GM12865 (cell line): ENCODE measurements at regions not wholly inside any gene's neighbourhood (a gene's known extent, or its start where the extent isn't known, plus 50 kb on each side); places are given as distances from the start of the nearest gene placed in this dataset.
A peak's percentile ranks its signal among the peaks of the same experiment; 100 is the strongest.

Source experiments
- DNase-seq: peaks from one replicate; pipeline ENCODE4 v3.0.0; 2010; ENCODE audit warnings: low read depth
- H3K4me3 ChIP-seq: 2 replicates; pipeline ENCODE4 v1.5.1; 2011; ENCODE audit warnings: mild to moderate bottlenecking, low read depth, low read length, control low read depth
- TF ChIP-seq, protein P1 (sequence below): IDR thresholded peaks from 2 replicates; pipeline ENCODE4 v1.5.1; 2011; ENCODE audit warnings: low read length, control low read depth, low read depth, inconsistent platforms; ENCODE audit not compliant: insufficient read depth; ENCODE audit errors: missing control alignments

DNA sequence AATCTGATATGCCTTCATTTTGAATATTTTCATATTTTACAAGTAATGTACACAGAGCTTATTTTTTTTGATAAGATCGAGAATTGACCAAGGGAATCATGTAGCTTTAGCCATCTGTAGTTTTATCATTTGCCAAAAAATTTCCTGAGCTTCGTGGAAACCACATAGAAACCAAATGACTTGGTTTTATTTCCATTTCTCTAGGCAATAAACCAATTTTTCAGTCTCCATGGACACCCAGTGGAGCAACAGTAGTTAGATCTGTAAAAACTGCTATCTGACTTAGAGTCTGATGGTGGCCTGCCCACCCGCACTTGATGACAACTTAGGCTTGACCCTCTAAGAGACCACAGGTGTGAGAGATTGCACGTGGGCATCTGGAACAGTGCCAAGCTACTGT is 127.8 kb upstream of the CDK6 start:
- TF ChIP-seq, protein P1, sequence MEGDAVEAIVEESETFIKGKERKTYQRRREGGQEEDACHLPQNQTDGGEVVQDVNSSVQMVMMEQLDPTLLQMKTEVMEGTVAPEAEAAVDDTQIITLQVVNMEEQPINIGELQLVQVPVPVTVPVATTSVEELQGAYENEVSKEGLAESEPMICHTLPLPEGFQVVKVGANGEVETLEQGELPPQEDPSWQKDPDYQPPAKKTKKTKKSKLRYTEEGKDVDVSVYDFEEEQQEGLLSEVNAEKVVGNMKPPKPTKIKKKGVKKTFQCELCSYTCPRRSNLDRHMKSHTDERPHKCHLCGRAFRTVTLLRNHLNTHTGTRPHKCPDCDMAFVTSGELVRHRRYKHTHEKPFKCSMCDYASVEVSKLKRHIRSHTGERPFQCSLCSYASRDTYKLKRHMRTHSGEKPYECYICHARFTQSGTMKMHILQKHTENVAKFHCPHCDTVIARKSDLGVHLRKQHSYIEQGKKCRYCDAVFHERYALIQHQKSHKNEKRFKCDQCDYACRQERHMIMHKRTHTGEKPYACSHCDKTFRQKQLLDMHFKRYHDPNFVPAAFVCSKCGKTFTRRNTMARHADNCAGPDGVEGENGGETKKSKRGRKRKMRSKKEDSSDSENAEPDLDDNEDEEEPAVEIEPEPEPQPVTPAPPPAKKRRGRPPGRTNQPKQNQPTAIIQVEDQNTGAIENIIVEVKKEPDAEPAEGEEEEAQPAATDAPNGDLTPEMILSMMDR, result no peak
- no peak overlapping the region for H3K4me3 ChIP-seq
- DNase-seq, result no peak

DNA sequence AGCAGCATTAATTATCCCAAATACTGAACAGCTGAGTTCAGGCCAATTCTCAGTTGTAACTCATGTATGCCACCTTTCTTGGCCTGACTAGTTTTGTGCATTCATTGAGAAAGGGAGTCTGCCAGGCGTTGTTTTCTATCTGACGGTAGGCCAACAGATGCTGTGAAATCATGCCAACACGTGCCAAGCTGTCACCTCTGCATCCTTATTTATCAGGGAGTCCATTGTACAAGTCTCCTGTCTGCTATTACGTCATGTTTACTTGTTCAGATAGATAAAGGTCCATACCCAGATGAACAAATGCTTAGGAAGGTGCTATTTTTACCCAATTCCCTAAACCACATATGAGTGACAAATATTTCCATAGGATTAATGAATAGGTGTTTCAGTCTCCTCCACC is 127.2 kb upstream of the CDK6 start:
- no peak for DNase-seq
- H3K4me3 ChIP-seq, result no peak overlapping the region
- TF ChIP-seq, protein P1, result no peak

DNA sequence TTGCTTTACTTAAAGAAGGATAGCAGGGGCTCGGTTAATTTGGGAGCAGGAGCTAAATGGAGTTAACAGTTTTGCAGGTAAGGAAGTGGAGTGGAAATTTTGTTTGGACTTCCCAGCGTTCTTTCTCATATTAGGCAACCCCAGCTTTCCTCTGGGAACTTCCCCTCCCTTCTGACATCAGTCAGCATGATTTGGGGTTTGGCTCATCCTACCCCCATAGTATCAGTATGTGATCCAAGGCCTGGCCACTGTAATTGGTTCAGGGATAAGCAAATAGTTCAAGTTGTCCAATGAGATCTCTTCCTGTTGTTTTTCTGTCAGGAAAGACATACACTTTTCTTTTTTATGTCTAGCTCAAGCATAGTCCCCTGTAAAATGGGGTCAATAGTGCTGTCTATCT is 125.6 kb upstream of the CDK6 start:
- no peak overlapping the region for H3K4me3 ChIP-seq
- TF ChIP-seq, protein P1, result no peak
- DNase-seq, result no peak

DNA sequence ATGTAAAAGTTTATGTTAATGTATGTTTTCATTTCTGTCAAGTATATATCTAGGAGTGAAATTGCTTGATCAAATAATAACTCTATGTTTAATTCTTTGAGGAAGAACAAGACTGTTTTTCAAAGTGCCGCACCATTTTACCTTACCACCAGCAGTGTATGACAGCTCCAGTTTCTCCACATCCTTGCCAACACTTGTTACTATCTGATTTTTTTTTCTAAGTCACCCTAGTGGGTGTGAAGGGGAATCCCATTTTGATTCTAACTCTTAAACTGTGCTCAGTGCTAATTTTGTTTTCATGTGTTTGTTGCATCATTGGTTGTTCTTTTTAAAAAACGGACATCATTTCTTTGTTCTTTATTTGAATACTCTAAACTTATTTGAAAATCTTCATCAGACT is 120.2 kb upstream of the CDK6 start:
- no peak for DNase-seq
- TF ChIP-seq, protein P1, result no peak
- no peak overlapping the region for H3K4me3 ChIP-seq

DNA sequence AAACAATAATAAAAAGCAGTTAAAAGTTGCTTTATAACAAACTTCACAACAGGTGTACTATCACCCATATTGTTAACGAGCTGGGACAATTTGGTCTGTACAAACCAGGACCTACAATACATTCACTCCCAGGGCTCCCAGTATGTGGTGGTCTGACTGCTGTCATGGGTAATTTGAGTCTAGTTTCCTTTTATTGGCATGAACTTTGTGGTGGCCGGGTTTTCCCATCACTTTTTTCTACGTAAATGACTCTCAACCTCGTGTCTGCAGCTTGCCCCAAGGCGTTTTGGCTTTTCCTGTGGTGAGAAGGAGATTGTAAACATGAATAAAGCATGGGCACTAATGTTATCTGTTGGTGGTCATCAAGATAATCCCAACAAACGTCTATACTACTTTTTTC is 118.7 kb upstream of the CDK6 start:
- peak; percentile 50 for DNase-seq
- no peak overlapping the region for H3K4me3 ChIP-seq
- TF ChIP-seq, protein P1, result no peak

DNA sequence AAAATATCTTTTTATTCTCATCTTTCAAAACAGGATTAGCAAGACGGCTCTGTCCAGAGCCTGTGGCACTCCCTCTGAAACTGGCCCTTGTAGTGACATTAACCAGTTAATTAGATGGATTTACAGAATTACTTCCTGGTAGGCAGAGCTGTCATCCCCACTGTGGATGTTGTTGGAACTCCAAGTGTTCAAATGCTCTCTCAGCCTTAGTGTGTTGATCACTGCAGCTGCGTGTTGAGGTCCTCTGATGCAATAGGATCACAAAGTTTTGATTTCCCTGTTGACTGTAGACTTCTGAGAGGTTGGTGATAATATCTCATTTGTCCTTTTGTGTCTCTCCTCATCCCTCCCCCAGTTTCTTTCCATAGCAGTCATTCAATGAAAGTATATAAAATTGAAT is 117.3 kb upstream of the CDK6 start:
- no peak for DNase-seq
- H3K4me3 ChIP-seq, result no peak overlapping the region
- TF ChIP-seq, protein P1, result no peak

DNA sequence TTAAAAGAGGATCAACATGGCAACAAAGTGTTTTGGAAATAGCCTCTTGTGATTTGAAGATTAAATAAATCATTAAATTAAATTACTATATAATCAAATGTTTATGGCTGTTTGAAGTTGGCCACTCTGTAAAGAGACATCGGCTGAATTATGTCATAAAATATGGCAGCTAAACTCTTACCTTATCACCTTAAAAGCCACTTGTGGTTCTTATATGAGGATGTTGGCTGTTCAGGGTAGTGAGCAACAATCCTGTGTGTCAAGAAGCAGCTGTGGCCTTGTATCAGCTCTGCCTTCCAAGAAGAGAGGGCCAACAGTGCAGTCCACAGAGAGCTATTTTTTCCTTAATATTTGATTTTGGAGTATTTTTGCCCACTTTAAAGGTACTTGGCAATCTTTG is 113.4 kb upstream of the CDK6 start:
- H3K4me3 ChIP-seq, result no peak overlapping the region
- DNase-seq, result no peak
- TF ChIP-seq, protein P1, result no peak
